ENCODE measurements at regions not wholly inside any gene's neighbourhood (a gene's known extent, or its start where the extent isn't known, plus 50 kb on each side); places are given as distances from the start of the nearest gene placed in this dataset.

GRCh38 chr4:38343608-38344007 lies 320.4 kb upstream of the KLF3 start:
- peaks cover 24% of the 10 kb centered on the region for H3K27me3 Mint-ChIP-seq (ENCODE audit: insufficient read depth)
- no peak overlapping the region for H3K27ac Mint-ChIP-seq
- H3K9me3 Mint-ChIP-seq, result peaks cover 32% of the 10 kb centered on the region
- intact Hi-C loops (cut with micrococcal nuclease), result no loop called here
- DNase-seq (ENCODE audit: low spot score), result no peak
- H3K4me1 Mint-ChIP-seq (ENCODE audit: low read depth), result no peaks in the 10 kb centered on the region
- no peak overlapping the region for H3K4me3 Mint-ChIP-seq
- peaks cover 6% of the 10 kb centered on the region for H3K36me3 Mint-ChIP-seq (ENCODE audit: low read depth)

GRCh38 chr4:38344929-38345328 lies 319.1 kb upstream of the KLF3 start:
- H3K4me1 Mint-ChIP-seq (ENCODE audit: low read depth), result no peaks in the 10 kb centered on the region
- H3K36me3 Mint-ChIP-seq (ENCODE audit: low read depth), result peaks cover 4% of the 10 kb centered on the region
- H3K9me3 Mint-ChIP-seq, result peaks cover 25% of the 10 kb centered on the region
- intact Hi-C loops (cut with micrococcal nuclease), result no loop called here
- no peak for DNase-seq (ENCODE audit: low spot score)
- H3K27ac Mint-ChIP-seq, result no peak overlapping the region
- H3K27me3 Mint-ChIP-seq (ENCODE audit: insufficient read depth), result peaks cover 17% of the 10 kb centered on the region
- no peak overlapping the region for H3K4me3 Mint-ChIP-seq

- intact Hi-C loops (cut with micrococcal nuclease), result no loop called here
- peaks cover 20% of the 10 kb centered on the region for H3K27me3 Mint-ChIP-seq (ENCODE audit: insufficient read depth)
- H3K27ac Mint-ChIP-seq, result no peak overlapping the region
- H3K36me3 Mint-ChIP-seq (ENCODE audit: low read depth), result peaks cover 6% of the 10 kb centered on the region
- H3K9me3 Mint-ChIP-seq, result peaks cover 35% of the 10 kb centered on the region
- no peak overlapping the region for H3K4me3 Mint-ChIP-seq
- no peaks in the 10 kb centered on the region for H3K4me1 Mint-ChIP-seq (ENCODE audit: low read depth)
- no peak for DNase-seq (ENCODE audit: low spot score)
Measured at GRCh38 chr4:38347251-38347650, 316.7 kb upstream of the KLF3 start.

- H3K9me3 Mint-ChIP-seq, result peaks cover 32% of the 10 kb centered on the region
- H3K27me3 Mint-ChIP-seq (ENCODE audit: insufficient read depth), result peaks cover 8% of the 10 kb centered on the region
- H3K4me3 Mint-ChIP-seq, result no peak overlapping the region
- H3K4me1 Mint-ChIP-seq (ENCODE audit: low read depth), result peaks cover 7% of the 10 kb centered on the region
- H3K36me3 Mint-ChIP-seq (ENCODE audit: low read depth), result peaks cover 2% of the 10 kb centered on the region
- no peak overlapping the region for H3K27ac Mint-ChIP-seq
- intact Hi-C loops (cut with micrococcal nuclease), result no loop called here
- no peak for DNase-seq (ENCODE audit: low spot score)
Measured at GRCh38 chr4:38354421-38354820, 309.6 kb upstream of the KLF3 start.

- Mint-ChIP-seq H3K9me3 (peaks cover 31% of the 10 kb centered on the region), H3K27ac (no peak overlapping the region), H3K4me3 (no peak overlapping the region), H3K27me3 (ENCODE audit: insufficient read depth) (peaks cover 8% of the 10 kb centered on the region), H3K36me3 (ENCODE audit: low read depth) (peaks cover 2% of the 10 kb centered on the region), H3K4me1 (ENCODE audit: low read depth) (peaks cover 12% of the 10 kb centered on the region)
- intact Hi-C loops (cut with micrococcal nuclease), result no loop called here
- no peak for DNase-seq (ENCODE audit: low spot score)
Measured at GRCh38 chr4:38354872-38355271, 309.1 kb upstream of the KLF3 start.

- Mint-ChIP-seq H3K27ac (no peak overlapping the region), H3K27me3 (ENCODE audit: insufficient read depth) (peaks cover 4% of the 10 kb centered on the region), H3K4me3 (no peak overlapping the region), H3K36me3 (ENCODE audit: low read depth) (no peaks in the 10 kb centered on the region), H3K4me1 (ENCODE audit: low read depth) (peaks cover 12% of the 10 kb centered on the region), H3K9me3 (peaks cover 19% of the 10 kb centered on the region)
- intact Hi-C loops (cut with micrococcal nuclease), result no loop called here
- no peak for DNase-seq (ENCODE audit: low spot score)
Measured at GRCh38 chr4:38356686-38357085, 307.3 kb upstream of the KLF3 start.

GRCh38 chr4:38357546-38357945 lies 306.5 kb upstream of the KLF3 start:
- H3K27me3 Mint-ChIP-seq (ENCODE audit: insufficient read depth), result peaks cover under 1% of the 10 kb centered on the region
- H3K4me1 Mint-ChIP-seq (ENCODE audit: low read depth), result peaks cover 12% of the 10 kb centered on the region
- peaks cover 14% of the 10 kb centered on the region for H3K9me3 Mint-ChIP-seq
- no peak overlapping the region for H3K4me3 Mint-ChIP-seq
- intact Hi-C loops (cut with micrococcal nuclease), result no loop called here
- no peak for DNase-seq (ENCODE audit: low spot score)
- no peak overlapping the region for H3K27ac Mint-ChIP-seq
- H3K36me3 Mint-ChIP-seq (ENCODE audit: low read depth), result no peaks in the 10 kb centered on the region

- Mint-ChIP-seq H3K9me3 (peaks cover 9% of the 10 kb centered on the region), H3K4me1 (ENCODE audit: low read depth) (peaks cover 12% of the 10 kb centered on the region), H3K27me3 (ENCODE audit: insufficient read depth) (no peaks in the 10 kb centered on the region), H3K36me3 (ENCODE audit: low read depth) (no peaks in the 10 kb centered on the region), H3K27ac (no peak overlapping the region), H3K4me3 (no peak overlapping the region)
- no peak for DNase-seq (ENCODE audit: low spot score)
- intact Hi-C loops (cut with micrococcal nuclease), result no loop called here
Measured at GRCh38 chr4:38359113-38359512, 304.9 kb upstream of the KLF3 start.

- H3K27me3 Mint-ChIP-seq (ENCODE audit: insufficient read depth), result peaks cover 2% of the 10 kb centered on the region
- H3K4me1 Mint-ChIP-seq (ENCODE audit: low read depth), result peaks cover 12% of the 10 kb centered on the region
- DNase-seq (ENCODE audit: low spot score), result no peak
- no peaks in the 10 kb centered on the region for H3K36me3 Mint-ChIP-seq (ENCODE audit: low read depth)
- H3K27ac Mint-ChIP-seq, result no peak overlapping the region
- no peaks in the 10 kb centered on the region for H3K9me3 Mint-ChIP-seq
- intact Hi-C loops (cut with micrococcal nuclease), result no loop called here
- no peak overlapping the region for H3K4me3 Mint-ChIP-seq
Measured at GRCh38 chr4:38360201-38360600, 303.8 kb upstream of the KLF3 start.

GRCh38 chr4:38364383-38364963 lies 299.5 kb upstream of the KLF3 start:
- Mint-ChIP-seq H3K4me1 (ENCODE audit: low read depth) (peaks cover 5% of the 10 kb centered on the region), H3K27ac (no peak overlapping the region), H3K27me3 (ENCODE audit: insufficient read depth) (peaks cover 12% of the 10 kb centered on the region), H3K9me3 (no peaks in the 10 kb centered on the region), H3K4me3 (no peak overlapping the region), H3K36me3 (ENCODE audit: low read depth) (no peaks in the 10 kb centered on the region)
- DNase-seq (ENCODE audit: low spot score), result no peak
- intact Hi-C loops (cut with micrococcal nuclease), result no loop called here

GRCh38 chr4:38365261-38365660 lies 298.7 kb upstream of the KLF3 start:
- H3K4me1 Mint-ChIP-seq (ENCODE audit: low read depth), result no peaks in the 10 kb centered on the region
- peaks cover 12% of the 10 kb centered on the region for H3K27me3 Mint-ChIP-seq (ENCODE audit: insufficient read depth)

GRCh38 chr4:38365748-38366310 lies 298.2 kb upstream of the KLF3 start:
- H3K4me3 Mint-ChIP-seq, result no peak overlapping the region

More at GRCh38 chr4:38365261-38365660, 298.7 kb upstream of the KLF3 start:
- no peak for DNase-seq (ENCODE audit: low spot score)
- intact Hi-C loops (cut with micrococcal nuclease), result no loop called here
- H3K36me3 Mint-ChIP-seq (ENCODE audit: low read depth), result no peaks in the 10 kb centered on the region
- no peaks in the 10 kb centered on the region for H3K9me3 Mint-ChIP-seq
- no peak overlapping the region for H3K4me3 Mint-ChIP-seq
- no peak overlapping the region for H3K27ac Mint-ChIP-seq

GRCh38 chr4:38366456-38366855 lies 297.5 kb upstream of the KLF3 start:
- intact Hi-C loops (cut with micrococcal nuclease), result no loop called here
- Mint-ChIP-seq H3K36me3 (ENCODE audit: low read depth) (no peaks in the 10 kb centered on the region), H3K27me3 (ENCODE audit: insufficient read depth) (peaks cover 12% of the 10 kb centered on the region), H3K4me3 (no peak overlapping the region), H3K4me1 (ENCODE audit: low read depth) (no peaks in the 10 kb centered on the region), H3K27ac (no peak overlapping the region), H3K9me3 (no peaks in the 10 kb centered on the region)
- DNase-seq (ENCODE audit: low spot score), result no peak

More at GRCh38 chr4:38365748-38366310, 298.2 kb upstream of the KLF3 start:
- no peak for DNase-seq (ENCODE audit: low spot score)
- Mint-ChIP-seq H3K27ac (no peak overlapping the region), H3K36me3 (ENCODE audit: low read depth) (no peaks in the 10 kb centered on the region), H3K9me3 (no peaks in the 10 kb centered on the region), H3K27me3 (ENCODE audit: insufficient read depth) (peaks cover 12% of the 10 kb centered on the region), H3K4me1 (ENCODE audit: low read depth) (no peaks in the 10 kb centered on the region)
- intact Hi-C loops (cut with micrococcal nuclease), result no loop called here

GRCh38 chr4:38366997-38367396 lies 297.0 kb upstream of the KLF3 start:
- peaks cover 13% of the 10 kb centered on the region for H3K27me3 Mint-ChIP-seq (ENCODE audit: insufficient read depth)

More at GRCh38 chr4:38366997-38367396, 297.0 kb upstream of the KLF3 start:
- no peaks in the 10 kb centered on the region for H3K36me3 Mint-ChIP-seq (ENCODE audit: low read depth)
- no peak for DNase-seq (ENCODE audit: low spot score)
- intact Hi-C loops (cut with micrococcal nuclease), result no loop called here
- H3K4me1 Mint-ChIP-seq (ENCODE audit: low read depth), result no peaks in the 10 kb centered on the region
- no peak overlapping the region for H3K27ac Mint-ChIP-seq
- no peaks in the 10 kb centered on the region for H3K9me3 Mint-ChIP-seq
- H3K4me3 Mint-ChIP-seq, result no peak overlapping the region

Data from activated T-helper 1 cell treated with anti-CD3 and anti-CD28 coated beads, Interleukin-12 subunit alpha, Interleukin-12 subunit beta, Interleukin-2, Interleukin-4 antibody, amounts not matched to agents 30 ng/mL and 10 ng/mL and 1 ng/mL, durations not matched to agents 14 hours and 24 hours and 36 hours (primary cell).